ENCODE measurements at regions not wholly inside any gene's neighbourhood (a gene's known extent, or its start where the extent isn't known, plus 50 kb on each side); places are given as distances from the start of the nearest gene placed in this dataset.

DNA sequence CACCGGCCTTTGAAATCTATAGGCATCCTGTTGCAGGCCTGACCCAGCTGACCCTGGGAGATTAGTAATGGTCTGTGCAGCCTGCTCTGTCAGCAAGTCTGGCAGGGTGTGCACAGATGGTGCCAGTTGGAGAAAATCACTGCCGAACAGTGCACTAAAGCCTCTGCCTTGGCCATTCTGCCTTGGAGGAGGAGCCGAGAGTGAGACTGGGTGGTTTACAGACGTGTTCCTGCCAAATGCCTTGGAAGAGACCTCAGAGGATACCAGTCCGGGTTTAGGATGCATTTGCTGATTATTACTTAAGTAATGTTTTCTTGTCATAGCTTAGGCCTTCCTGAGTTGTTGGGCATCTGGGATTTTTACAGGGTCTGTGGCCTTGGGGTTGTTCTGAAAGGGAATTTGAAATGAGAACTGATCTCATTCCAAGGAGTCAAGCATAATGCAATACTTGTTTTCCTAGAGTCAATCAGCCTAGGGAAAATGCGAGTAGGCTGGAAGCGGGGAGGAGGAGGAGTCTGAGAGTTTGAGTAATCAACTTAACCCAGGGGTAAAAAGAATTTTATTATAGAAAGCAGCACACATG is 292.1 kb downstream of the SOX4 start:
- no peak for TF ChIP-seq CTCF (IDR thresholded peaks at IDR 0.05)
- TF ChIP-seq POLR2AphosphoS5 (IDR thresholded peaks at IDR 0.05; ENCODE audit: insufficient read depth in 1 of 2, low read depth in 1 of 2): peak in 1 of 2 donors; percentile 27
- TF ChIP-seq POLR2A (IDR thresholded peaks at IDR 0.05): no peak
